OCI-M2 (cell line): ENCODE measurements at regions not wholly inside any gene's neighbourhood (a gene's known extent, or its start where the extent isn't known, plus 50 kb on each side); places are given as distances from the start of the nearest gene placed in this dataset.
A peak's percentile ranks its signal among the peaks of the same experiment; 100 is the strongest.

Experiments used
- DNase-seq: peaks from one replicate; lab custom pipeline; 2025; ENCODE audit not compliant: unreplicated experiment; lab: John Stamatoyannopoulos, UW

GRCh38 chr6:143595251-143596036 lies 82.3 kb upstream of the PHACTR2 start:
- no peak for DNase-seq

GRCh38 chr6:143594647-143595046 lies 83.1 kb upstream of the PHACTR2 start:
- DNase-seq: no peak

- no peak for DNase-seq
Observed at GRCh38 chr6:143592335-143592734, 80.8 kb upstream of the FUCA2 start.

- no peak for DNase-seq
Observed at GRCh38 chr6:143591441-143591840, 79.9 kb upstream of the FUCA2 start.

- DNase-seq: no peak
Observed at GRCh38 chr6:143589162-143589561, 77.6 kb upstream of the FUCA2 start.

GRCh38 chr6:143586557-143586956 lies 75.0 kb upstream of the FUCA2 start:
- no peak for DNase-seq

GRCh38 chr6:143585716-143586115 lies 74.2 kb upstream of the FUCA2 start:
- no peak for DNase-seq

- no peak for DNase-seq
Observed at GRCh38 chr6:143585241-143585640, 73.7 kb upstream of the FUCA2 start.

- no peak for DNase-seq
Observed at GRCh38 chr6:143583542-143584327, 72.2 kb upstream of the FUCA2 start.

GRCh38 chr6:143581835-143582480 lies 70.4 kb upstream of the FUCA2 start:
- no peak for DNase-seq

GRCh38 chr6:143579703-143580102 lies 68.2 kb upstream of the FUCA2 start:
- DNase-seq: no peak

- DNase-seq: no peak
Observed at GRCh38 chr6:143578054-143578453, 66.5 kb upstream of the FUCA2 start.

GRCh38 chr6:143575901-143576426 lies 64.4 kb upstream of the FUCA2 start:
- DNase-seq: no peak

- DNase-seq: peak; percentile 79
Observed at GRCh38 chr6:143575440-143575839, 63.9 kb upstream of the FUCA2 start.

GRCh38 chr6:143570147-143570853 lies 58.8 kb upstream of the FUCA2 start:
- no peak for DNase-seq

GRCh38 chr6:143569040-143569439 lies 57.5 kb upstream of the FUCA2 start:
- DNase-seq: no peak

GRCh38 chr6:143564484-143565017 lies 53.0 kb upstream of the FUCA2 start:
- DNase-seq: no peak

GRCh38 chr6:143562143-143562542 lies 50.6 kb upstream of the FUCA2 start:
- no peak for DNase-seq
